HepG2 (cell line): ENCODE measurements at regions not wholly inside any gene's neighbourhood (a gene's known extent, or its start where the extent isn't known, plus 50 kb on each side); places are given as distances from the start of the nearest gene placed in this dataset.

Experiments
- ATAC-seq: fragments of 200-7000 bp; cut with Tn5 transposase; 3 replicates; pipeline ENCODE4 v1.9.1; 2020; ENCODE audit warnings: mild to moderate bottlenecking, moderate library complexity
- BruUV-seq: library from RNA; stranded (reverse); fragments of 400-500 nt; replicated peaks from 2 replicates; lab custom pipeline; 2021; lab: Mats Ljungman, UMichigan
- CTCF ChIA-PET: fragments of 300-600 bp; formaldehyde crosslinking; extraction: SDS; loops from one replicate; lab custom pipeline; 2021; ENCODE audit warnings: low total read pairs, inconsistent platforms, low intra/inter-chr PET ratio; lab: Yijun Ruan, JAX
- POLR2A ChIA-PET: fragments of 350-600 bp; sonication (Branson Sonifier 250); formaldehyde crosslinking; loops from one replicate; lab custom pipeline; 2020; ENCODE audit warnings: antibody characterized with exemption, inconsistent platforms; lab: Yijun Ruan, JAX
- DNase-seq: peaks from one replicate; pipeline ENCODE4 v3.0.0-alpha.2; 2015; ENCODE audit warnings: low spot score
- FAIRE-seq: peaks from 3 replicates; lab custom pipeline; 2011; peaks lifted over from hg19 to GRCh38; lab: Jason Lieb, UNC
- H2AFZ ChIP-seq: one replicate; pipeline ENCODE4 v1.6.1; 2011; ENCODE audit warnings: low read length, inconsistent platforms
- H3K27ac ChIP-seq: fragments of 300-600 bp; 3 replicates; pipeline ENCODE4 v1.8.0; 2011; ENCODE audit warnings: mixed run types, mild to moderate bottlenecking, mixed read lengths, low read length, inconsistent platforms; ENCODE audit not compliant: insufficient read depth; ENCODE audit errors: extremely low read length
- H3K27me3 ChIP-seq, 2 experiments: fragments of 200-600 bp in 1 of 2; 2 replicates in 1 of 2; 3 replicates in 1 of 2; pipeline versions ENCODE4 v1.6.0 to v1.8.0; 2011; ENCODE audit warnings: low read length in 2 of 2, mild to moderate bottlenecking in 2 of 2, moderate library complexity in 2 of 2, inconsistent platforms in 1 of 2; ENCODE audit not compliant: insufficient read depth in 2 of 2, control insufficient read depth in 1 of 2
- H3K36me3 ChIP-seq, 2 experiments: fragments of 200-600 bp in 1 of 2; replicated peaks in 1 of 2; 2 replicates in 1 of 2; 3 replicates in 1 of 2; pipeline versions ENCODE4 v1.5.1 to v1.8.0; 2011; ENCODE audit warnings: low read length in 2 of 2, inconsistent platforms in 1 of 2; ENCODE audit not compliant: insufficient read depth in 2 of 2, control insufficient read depth in 1 of 2
- H3K4me1 ChIP-seq: 2 replicates; pipeline ENCODE4 v1.5.1; 2012; ENCODE audit warnings: low read length, inconsistent platforms; ENCODE audit not compliant: insufficient read depth
- H3K4me2 ChIP-seq: 2 replicates; pipeline ENCODE4 v1.6.0; 2011; ENCODE audit warnings: low read depth, low read length, inconsistent platforms
- H3K4me3 ChIP-seq, 3 experiments: fragments of 200-600 bp in 1 of 3; sonication (generic), shearing (Covaris generic) in 1 of 3; replicated peaks in 1 of 3; 2 replicates each; pipeline ENCODE4 v1.5.1; 2011 to 2016; ENCODE audit warnings: low read length in 3 of 3, inconsistent platforms in 2 of 3, low read depth in 2 of 3, mild to moderate bottlenecking in 2 of 3, control low read depth in 1 of 3, mixed read lengths in 1 of 3; ENCODE audit not compliant: insufficient read depth in 1 of 3
- H3K79me2 ChIP-seq: one replicate; pipeline ENCODE4 v1.6.1; 2011; ENCODE audit warnings: low read length, inconsistent platforms; ENCODE audit not compliant: insufficient read depth
- H3K9ac ChIP-seq: 2 replicates; pipeline ENCODE4 v1.6.0; 2011; ENCODE audit warnings: mild to moderate bottlenecking, low read depth, low read length, inconsistent platforms; ENCODE audit not compliant: insufficient read depth
- H3K9me3 ChIP-seq: 2 replicates; pipeline ENCODE4 v1.5.1; 2012; ENCODE audit warnings: mild to moderate bottlenecking, low read length
- H4K20me1 ChIP-seq: 2 replicates; pipeline ENCODE4 v1.6.0; 2011; ENCODE audit warnings: inconsistent platforms, mild to moderate bottlenecking, low read length, moderate library complexity; ENCODE audit not compliant: insufficient read depth
- ASH2L ChIP-seq: fragments of 300-600, 200-600 bp; sonication (generic); IDR thresholded peaks from 2 replicates; pipeline ENCODE4 v1.7.0; 2017; ENCODE audit warnings: low read depth, mild to moderate bottlenecking, moderate library complexity, mixed read lengths, low read length; ENCODE audit not compliant: insufficient read length
- BCLAF1 ChIP-seq: fragments of 450-650 bp; IDR thresholded peaks from 2 replicates; pipeline ENCODE4 v1.6.1; 2017; ENCODE audit warnings: mild to moderate bottlenecking
- CERS6 ChIP-seq: sonication (generic); formaldehyde crosslinking; IDR thresholded peaks from 2 replicates; pipeline ENCODE4 v1.5.0; 2020; ENCODE audit warnings: missing genetic modification reagents
- MIXL1 ChIP-seq: IDR thresholded peaks from 2 replicates; pipeline ENCODE4 v1.6.1; 2016
- MLLT10 ChIP-seq: sonication (generic); formaldehyde crosslinking; IDR thresholded peaks from 2 replicates; pipeline ENCODE4 v1.4.0; 2020; ENCODE audit warnings: missing genetic modification reagents
- MNT ChIP-seq: fragments of 450-650 bp; IDR thresholded peaks from 2 replicates; pipeline ENCODE4 v1.6.1; 2016
- U2AF2 ChIP-seq: fragments of 200-400 bp; formaldehyde crosslinking; IDR thresholded peaks from 2 replicates; pipeline ENCODE4 v1.6.1; 2017; ENCODE audit warnings: low read depth, mild to moderate bottlenecking, low read length
- ZNF207 ChIP-seq: fragments of 450-650 bp; IDR thresholded peaks from 2 replicates; pipeline ENCODE4 v1.6.1; 2016; ENCODE audit warnings: antibody characterized with exemption, borderline replicate concordance
- ZNF562 ChIP-seq: sonication (generic); formaldehyde crosslinking; IDR thresholded peaks from 2 replicates; pipeline ENCODE4 v1.8.0; 2022; ENCODE audit warnings: missing genetic modification reagents, borderline replicate concordance
- ZNF687 ChIP-seq: sonication (generic); formaldehyde crosslinking; IDR thresholded peaks from 2 replicates; pipeline ENCODE4 v1.5.1; 2020; ENCODE audit warnings: mild to moderate bottlenecking, missing genetic modification reagents, moderate library complexity
- ZNF709 ChIP-seq: sonication (generic); formaldehyde crosslinking; IDR thresholded peaks from 2 replicates; pipeline ENCODE4 v1.5.0; 2020; ENCODE audit warnings: mild to moderate bottlenecking, missing genetic modification reagents
- WGBS: methylation state at CpG from one replicate; pipeline ENCODE4 v1.1.6; 2017; ENCODE audit warnings: low lambda C conversion rate; 5-methylcytosine and 5-hydroxymethylcytosine counted together
- in situ Hi-C: cut with HindIII; loops from 2 replicates; pipeline ENCODE4 v1.10.0; 2017; ENCODE audit warnings: low pct_unique_long_range_greater_than_20kb; ENCODE audit not compliant: extremely low pct_ligation_motif_present
- intact Hi-C: fragments of 100-400 bp; cut with micrococcal nuclease; formaldehyde crosslinking; loops from one replicate; pipeline ENCODE4 v1.10.0; 2022; ENCODE audit not compliant: unreplicated experiment

- no peaks in the 10 kb centered on the region for H4K20me1 ChIP-seq
- in situ Hi-C loops: no loop called here
- FAIRE-seq: no peak
- no peak for ATAC-seq
- H3K4me2 ChIP-seq: no peak overlapping the region
- ChIA-PET POLR2A (no interaction called here), CTCF (no interaction called here)
- peaks cover 0 to 21% of the 10 kb centered on the region in 2 experiments; a peak in 2 of 5 replicates for H3K27me3 ChIP-seq
- H2AFZ ChIP-seq: no peak overlapping the region
- WGBS: 37% methylated on average over 8 of the region's 8 CpGs
- TF ChIP-seq BCLAF1 (no peak), ASH2L (no peak), ZNF562 (no peak), ZNF687 (CRISPR knock-in tag) (no peak), MLLT10 (CRISPR knock-in tag) (no peak), U2AF2 (no peak), CERS6 (CRISPR knock-in tag) (no peak), MIXL1 (CRISPR knock-in tag) (no peak), MNT (peak; percentile 99), ZNF207 (peak; percentile 84; the same call in 1 of the 2 replicates), ZNF709 (CRISPR knock-in tag) (no peak)
- no peak overlapping the region for H3K4me3 ChIP-seq
- H3K79me2 ChIP-seq: no peaks in the 10 kb centered on the region
- H3K27ac ChIP-seq: no peak overlapping the region
- no peak for DNase-seq
- BruUV-seq: no TSS peak
- H3K9me3 ChIP-seq: no peaks in the 10 kb centered on the region
- peaks cover 22% of the 10 kb centered on the region for H3K4me1 ChIP-seq
- intact Hi-C loops: no loop called here
- no peaks in the 10 kb centered on the region for H3K36me3 ChIP-seq
- no peak overlapping the region for H3K9ac ChIP-seq
Observed at GRCh38 chr13:20348645-20349408, 116.7 kb upstream of the GJB6 start.
